Caco-2 (cell line): ENCODE measurements at regions not wholly inside any gene's neighbourhood (a gene's known extent, or its start where the extent isn't known, plus 50 kb on each side); places are given as distances from the start of the nearest gene placed in this dataset.

ENCODE experiments used
- BruUV-seq: library from RNA; stranded (reverse); fragments of 400-500 nt; replicated peaks from 2 replicates; lab custom pipeline; 2021; lab: Mats Ljungman, UMichigan
- CTCF ChIA-PET: fragments of 300-600 bp; sonication (Branson Sonifier 250); formaldehyde crosslinking; loops from one replicate; lab custom pipeline; 2022; ENCODE audit warnings: antibody characterized with exemption; lab: Charles Lee
- POLR2A ChIA-PET: fragments of 300-600 bp; sonication (Branson Sonifier 250); formaldehyde crosslinking; loops from one replicate; lab custom pipeline; 2022; ENCODE audit warnings: antibody characterized with exemption; lab: Charles Lee
- DNase-seq, 2 experiments: peaks; one replicate each; pipeline versions ENCODE4 v3.0.0 to v3.0.0-alpha.2; 2020 to 2022
- H3K27me3 ChIP-seq: replicated peaks from 2 replicates; pipeline ENCODE4 v1.6.0; 2011; ENCODE audit warnings: low read length; ENCODE audit not compliant: control insufficient read depth, insufficient read depth
- H3K36me3 ChIP-seq: 2 replicates; pipeline ENCODE4 v1.5.1; 2011; ENCODE audit warnings: low read length; ENCODE audit not compliant: control insufficient read depth, insufficient read depth
- H3K4me1 ChIP-seq: fragments of 250-450 bp; sonication (Bioruptor Pico); 2 replicates; pipeline ENCODE4 v1.5.1; 2020; ENCODE audit warnings: mild to moderate bottlenecking
- H3K4me3 ChIP-seq: 2 replicates; pipeline ENCODE4 v1.5.1; 2011; ENCODE audit warnings: low read depth, mild to moderate bottlenecking, control low read depth, low read length
- H3K9me3 ChIP-seq: fragments of 250-450 bp; sonication (Bioruptor Pico); 2 replicates; pipeline ENCODE4 v1.5.1; 2020; ENCODE audit warnings: mild to moderate bottlenecking, moderate library complexity
- H3K27ac Mint-ChIP-seq: one replicate; pipeline ENCODE4 v1.8.0; 2022; ENCODE audit warnings: mixed read lengths; ENCODE audit not compliant: unreplicated experiment
- H3K27me3 Mint-ChIP-seq: one replicate; pipeline ENCODE4 v1.8.0; 2022; ENCODE audit warnings: mixed read lengths; ENCODE audit not compliant: insufficient read depth, unreplicated experiment
- H3K36me3 Mint-ChIP-seq: one replicate; pipeline ENCODE4 v1.8.0; 2022; ENCODE audit warnings: mild to moderate bottlenecking, mixed read lengths; ENCODE audit not compliant: insufficient read depth, unreplicated experiment
- H3K4me1 Mint-ChIP-seq: one replicate; pipeline ENCODE4 v1.8.0; 2022; ENCODE audit warnings: low read depth, mixed read lengths; ENCODE audit not compliant: unreplicated experiment
- H3K4me3 Mint-ChIP-seq: one replicate; pipeline ENCODE4 v1.8.0; 2022; ENCODE audit warnings: mild to moderate bottlenecking, moderate library complexity, mixed read lengths; ENCODE audit not compliant: unreplicated experiment
- H3K9me3 Mint-ChIP-seq: one replicate; pipeline ENCODE4 v1.8.0; 2022; ENCODE audit warnings: mixed read lengths; ENCODE audit not compliant: unreplicated experiment
- CTCF ChIP-seq, 2 experiments: fragments of 200-600 bp in 1 of 2; IDR thresholded peaks; 1 replicate in 1 of 2; 2 replicates in 1 of 2; pipeline versions ENCODE4 v1.5.1 to v1.8.0; 2011 to 2022; ENCODE audit warnings: antibody characterized with exemption in 1 of 2, control low read depth in 1 of 2, inconsistent platforms in 1 of 2, low read depth in 1 of 2, low read length in 1 of 2, mild to moderate bottlenecking in 1 of 2, moderate library complexity in 1 of 2; ENCODE audit not compliant: insufficient read depth in 1 of 2, severe bottlenecking in 1 of 2, unreplicated experiment in 1 of 2
- intact Hi-C: fragments of 100-400 bp; cut with micrococcal nuclease; formaldehyde crosslinking; loops from one replicate; pipeline ENCODE4 v1.10.0; 2022; ENCODE audit not compliant: unreplicated experiment

- CTCF ChIA-PET = no interaction called here
- H3K27ac Mint-ChIP-seq = no peak overlapping the region
- H3K4me1 Mint-ChIP-seq = no peaks in the 10 kb centered on the region
- POLR2A ChIA-PET = no interaction called here
- intact Hi-C loops = no loop called here
- Histone ChIP-seq H3K4me3 (no peak overlapping the region), H3K4me1 (no peaks in the 10 kb centered on the region), H3K27me3 (no peaks in the 10 kb centered on the region), H3K36me3 (no peaks in the 10 kb centered on the region), H3K9me3 (no peaks in the 10 kb centered on the region)
- peaks cover 27% of the 10 kb centered on the region for H3K27me3 Mint-ChIP-seq
- BruUV-seq = no TSS peak
- TF ChIP-seq CTCF (IDR thresholded peaks at IDR 0.05; ENCODE audit: insufficient read depth in 1 of 2, low read depth in 1 of 2, low read length in 1 of 2, severe bottlenecking in 1 of 2, unreplicated experiment in 1 of 2) = no peak
- no peaks in the 10 kb centered on the region for H3K36me3 Mint-ChIP-seq
- DNase-seq = no peak
- H3K9me3 Mint-ChIP-seq = no peaks in the 10 kb centered on the region
- H3K4me3 Mint-ChIP-seq = no peak overlapping the region
Observed at GRCh38 chr5:66356011-66356565, 212.0 kb downstream of the SREK1 start.

GRCh38 chr5:66358741-66359140 lies 214.6 kb downstream of the SREK1 start:
- no peaks in the 10 kb centered on the region for H3K4me1 Mint-ChIP-seq
- Histone ChIP-seq H3K9me3 (no peaks in the 10 kb centered on the region), H3K4me3 (no peak overlapping the region), H3K36me3 (no peaks in the 10 kb centered on the region), H3K27me3 (no peaks in the 10 kb centered on the region), H3K4me1 (no peaks in the 10 kb centered on the region)
- no peaks in the 10 kb centered on the region for H3K36me3 Mint-ChIP-seq
- H3K4me3 Mint-ChIP-seq = no peak overlapping the region
- H3K9me3 Mint-ChIP-seq = no peaks in the 10 kb centered on the region
- TF ChIP-seq CTCF (IDR thresholded peaks at IDR 0.05; ENCODE audit: insufficient read depth in 1 of 2, low read depth in 1 of 2, low read length in 1 of 2, severe bottlenecking in 1 of 2, unreplicated experiment in 1 of 2) = no peak
- intact Hi-C loops = no loop called here
- peaks cover 27% of the 10 kb centered on the region for H3K27me3 Mint-ChIP-seq
- ChIA-PET CTCF (interaction anchor here (1.6 kb wide), 1 partner anchor 53 kb away, joined by 5 read pairs; no protein-coding TSS in a partner anchor), POLR2A (no interaction called here)
- H3K27ac Mint-ChIP-seq = no peak overlapping the region
- no TSS peak for BruUV-seq
- no peak for DNase-seq

- no TSS peak for BruUV-seq
- no peak for TF ChIP-seq CTCF (IDR thresholded peaks at IDR 0.05; ENCODE audit: insufficient read depth in 1 of 2, low read depth in 1 of 2, low read length in 1 of 2, severe bottlenecking in 1 of 2, unreplicated experiment in 1 of 2)
- no peaks in the 10 kb centered on the region for H3K27me3 ChIP-seq
- H3K27me3 Mint-ChIP-seq = peaks cover 17% of the 10 kb centered on the region
- no peaks in the 10 kb centered on the region for H3K36me3 Mint-ChIP-seq
- no peaks in the 10 kb centered on the region for H3K9me3 Mint-ChIP-seq
- CTCF ChIA-PET = no interaction called here
- no peaks in the 10 kb centered on the region for H3K4me1 ChIP-seq
- no peak overlapping the region for H3K27ac Mint-ChIP-seq
- no peaks in the 10 kb centered on the region for H3K9me3 ChIP-seq
- no peak for DNase-seq
- no peak overlapping the region for H3K4me3 Mint-ChIP-seq
- intact Hi-C loops = no loop called here
- no peak overlapping the region for H3K4me3 ChIP-seq
- no peaks in the 10 kb centered on the region for H3K36me3 ChIP-seq
- no peaks in the 10 kb centered on the region for H3K4me1 Mint-ChIP-seq
- POLR2A ChIA-PET = no interaction called here
Observed at GRCh38 chr5:66361070-66361469, 217.0 kb downstream of the SREK1 start.
